ENCODE measurements at regions not wholly inside any gene's neighbourhood (a gene's known extent, or its start where the extent isn't known, plus 50 kb on each side); places are given as distances from the start of the nearest gene placed in this dataset.

- TF ChIP-seq NR1H2 (CRISPR knock-in tag; IDR thresholded peaks at IDR 0.05) (no peak), SMARCC2 (IDR thresholded peaks at IDR 0.05; ENCODE audit: low read depth) (no peak), CTCF (IDR thresholded peaks at IDR 0.05 in 2 of 3, conservative IDR thresholded peaks at IDR 0.05 in 1 of 3; ENCODE audit: insufficient read depth in 2 of 3, low read depth in 1 of 3, low read length in 3 of 3) (no peak), ZNF766 (CRISPR knock-in tag; conservative IDR thresholded peaks at IDR 0.05) (no peak), REST (IDR thresholded peaks at IDR 0.05; ENCODE audit: borderline replicate concordance) (no peak), REST (CRISPR knock-in tag; IDR thresholded peaks at IDR 0.05; ENCODE audit: low read depth) (no peak)
These were observed 55.1 kb downstream of the CEBPB start for GRCh38 chr20:50245498-50246366.

Measured in K562 (cell line).